Spleen (tissue), 11 donors: ENCODE measurements at regions not wholly inside any gene's neighbourhood (a gene's known extent, or its start where the extent isn't known, plus 50 kb on each side); places are given as distances from the start of the nearest gene placed in this dataset.
A peak's percentile ranks its signal among the peaks of the same experiment; 100 is the strongest.
"Not testable (repeated sequence)": the region's sequence is repeated elsewhere in the genome, so short reads cannot be mapped to it uniquely, and the experiment has no call there.

Experiments
- DNase-seq: peaks from one replicate; pipeline ENCODE4 v3.0.0-alpha.2; 2020
- H3K27ac ChIP-seq, 8 donors: fragments of 200-600 bp; sonication (generic) in 7 of 8; 1 replicate in 4 of 8; 2 replicates in 4 of 8; pipeline versions ENCODE4 v1.5.0 to v1.8.0; 2016 to 2021; ENCODE audit warnings: inconsistent platforms in 4 of 8, mild to moderate bottlenecking in 4 of 8, moderate library complexity in 1 of 8
- H3K27me3 ChIP-seq, 7 donors: fragments of 200-600 bp; sonication (generic) in 6 of 7; replicated peaks in 1 of 7; 1 replicate in 4 of 7; 2 replicates in 3 of 7; pipeline versions ENCODE4 v1.5.0 to v1.8.0; 2016 to 2021; ENCODE audit warnings: inconsistent platforms in 3 of 7, mild to moderate bottlenecking in 1 of 7
- H3K36me3 ChIP-seq, 6 donors: fragments of 200-600 bp; sonication (generic) in 5 of 6; 1 replicate in 4 of 6; 2 replicates in 2 of 6; pipeline versions ENCODE4 v1.5.0 to v1.8.0; 2016 to 2021; ENCODE audit warnings: inconsistent platforms in 2 of 6
- H3K4me1 ChIP-seq, 6 donors: fragments of 200-600 bp; sonication (generic) in 5 of 6; 1 replicate in 3 of 6; 2 replicates in 3 of 6; pipeline versions ENCODE4 v1.5.0 to v1.8.0; 2016 to 2021; ENCODE audit warnings: inconsistent platforms in 3 of 6
- H3K4me3 ChIP-seq, 8 donors: fragments of 200-600 bp; sonication (generic) in 7 of 8; 1 replicate in 4 of 8; 2 replicates in 4 of 8; pipeline versions ENCODE4 v1.5.0 to v1.8.0; 2016 to 2021; ENCODE audit warnings: inconsistent platforms in 4 of 8, mild to moderate bottlenecking in 4 of 8, moderate library complexity in 2 of 8
- H3K9me3 ChIP-seq, 8 donors: fragments of 200-600 bp; sonication (generic) in 7 of 8; 1 replicate in 4 of 8; 2 replicates in 4 of 8; pipeline versions ENCODE4 v1.5.0 to v1.8.0; 2016 to 2021; ENCODE audit warnings: inconsistent platforms in 4 of 8
- POLR2A ChIP-seq, 3 donors: fragments of 450-650 bp; IDR thresholded peaks; one replicate each; pipeline ENCODE4 v1.5.1; 2017; ENCODE audit warnings: antibody characterized with exemption in 3 of 3, mild to moderate bottlenecking in 1 of 3
- POLR2AphosphoS5 ChIP-seq, 3 donors: sonication (generic); formaldehyde crosslinking; IDR thresholded peaks; one replicate each; pipeline ENCODE4 v1.5.1; 2017; ENCODE audit warnings: antibody characterized with exemption in 3 of 3
- WGBS, 5 donors: extraction: QIAGEN DNeasy Blood & Tissue Kit in 3 of 5; methylation state at CpG; one replicate each; pipeline versions ENCODE4 v1.1.5 to v1.1.7; 2013 to 2018; 5-methylcytosine and 5-hydroxymethylcytosine counted together
- intact Hi-C: fragments of 100-400 bp; cut with DNase I; formaldehyde crosslinking; loops from one replicate; pipeline ENCODE4 v1.15.0; 2023; ENCODE audit warnings: low total_unique reads
- TF ChIP-seq, protein P1 (sequence below), 11 experiments: fragments of 200-600 bp in 7 of 11; fragments of 450-650 bp in 4 of 11; sonication (generic) in 4 of 11; IDR thresholded peaks in 8 of 11; conservative IDR thresholded peaks in 3 of 11; 1 replicate in 7 of 11; 2 replicates in 4 of 11; pipeline versions ENCODE4 v1.4.0 to v1.8.0; 2016 to 2021; ENCODE audit warnings: antibody characterized with exemption in 11 of 11, inconsistent platforms in 4 of 11, mild to moderate bottlenecking in 1 of 11
- donor health status: healthy with polysubstance abuse.
- donor health status: DM: no; HTN: no; CAD: no; lungs with moderate emphysema.
- donor health status: DM: no; HTN: no; CAD: no.
- donor health status: Bipolar disorder and iron deficiency.
- donor health status: healthy.
- donor health status: DM: no; HTN: no; CAD: no.
- donor health status: DM: yes; HTN: yes; CAD: no.

- no peak overlapping the region for H3K4me3 ChIP-seq
- peaks cover 0 to 7% (median 0%) of the 10 kb centered on the region in 6 donors for H3K4me1 ChIP-seq
- H3K9me3 ChIP-seq, result no peaks in the 10 kb centered on the region
- TF ChIP-seq, protein P1, sequence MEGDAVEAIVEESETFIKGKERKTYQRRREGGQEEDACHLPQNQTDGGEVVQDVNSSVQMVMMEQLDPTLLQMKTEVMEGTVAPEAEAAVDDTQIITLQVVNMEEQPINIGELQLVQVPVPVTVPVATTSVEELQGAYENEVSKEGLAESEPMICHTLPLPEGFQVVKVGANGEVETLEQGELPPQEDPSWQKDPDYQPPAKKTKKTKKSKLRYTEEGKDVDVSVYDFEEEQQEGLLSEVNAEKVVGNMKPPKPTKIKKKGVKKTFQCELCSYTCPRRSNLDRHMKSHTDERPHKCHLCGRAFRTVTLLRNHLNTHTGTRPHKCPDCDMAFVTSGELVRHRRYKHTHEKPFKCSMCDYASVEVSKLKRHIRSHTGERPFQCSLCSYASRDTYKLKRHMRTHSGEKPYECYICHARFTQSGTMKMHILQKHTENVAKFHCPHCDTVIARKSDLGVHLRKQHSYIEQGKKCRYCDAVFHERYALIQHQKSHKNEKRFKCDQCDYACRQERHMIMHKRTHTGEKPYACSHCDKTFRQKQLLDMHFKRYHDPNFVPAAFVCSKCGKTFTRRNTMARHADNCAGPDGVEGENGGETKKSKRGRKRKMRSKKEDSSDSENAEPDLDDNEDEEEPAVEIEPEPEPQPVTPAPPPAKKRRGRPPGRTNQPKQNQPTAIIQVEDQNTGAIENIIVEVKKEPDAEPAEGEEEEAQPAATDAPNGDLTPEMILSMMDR (IDR thresholded peaks at IDR 0.05 in 8 of 11, conservative IDR thresholded peaks at IDR 0.05 in 3 of 11), result peak in 8 of 11 experiments; percentile 22 to 53 (median 40)
- no peak for TF ChIP-seq POLR2AphosphoS5 (IDR thresholded peaks at IDR 0.05)
- no peak for DNase-seq
- H3K36me3 ChIP-seq, result no peaks in the 10 kb centered on the region
- H3K27ac ChIP-seq, result no peak overlapping the region
- peaks cover 0 to 6% (median 0%) of the 10 kb centered on the region in 7 donors for H3K27me3 ChIP-seq
- intact Hi-C loops, result loop anchor here (5.0 to 10.0 kb wide), 2 partner anchors 929 to 1436 kb away; partner anchors contain the start of gene CLSTN2
- 5 to 12% (median 9%) methylated on average over 6 of the region's 6 CpGs for WGBS, 5 donors
These were observed 78.0 kb upstream of the SLC25A36 start for GRCh38 chr3:140863580-140864009.

GRCh38 chr3:140870351-140870750 is 71.3 kb upstream of the SLC25A36 start:
- H3K27me3 ChIP-seq, result no peaks in the 10 kb centered on the region
- H3K9me3 ChIP-seq, result peaks cover 0 to 9% (median 0%) of the 10 kb centered on the region in 8 donors
- no peak overlapping the region for H3K4me3 ChIP-seq
- intact Hi-C loops, result no loop called here
- no peaks in the 10 kb centered on the region for H3K36me3 ChIP-seq
- TF ChIP-seq POLR2A (IDR thresholded peaks at IDR 0.05) (no peak), POLR2AphosphoS5 (IDR thresholded peaks at IDR 0.05) (no peak)
- TF ChIP-seq, protein P1 (IDR thresholded peaks at IDR 0.05 in 8 of 11, conservative IDR thresholded peaks at IDR 0.05 in 3 of 11), result no peak
- no peaks in the 10 kb centered on the region for H3K4me1 ChIP-seq
- 74 to 90% (median 88%) methylated on average over 4 of the region's 4 CpGs for WGBS, 5 donors
- H3K27ac ChIP-seq, result no peak overlapping the region
- DNase-seq, result no peak

- Histone ChIP-seq H3K36me3 (no peaks in the 10 kb centered on the region), H3K9me3 (peaks cover 0 to 9% (median 0%) of the 10 kb centered on the region in 8 donors), H3K27me3 (no peaks in the 10 kb centered on the region), H3K4me1 (no peaks in the 10 kb centered on the region), H3K4me3 (no peak overlapping the region), H3K27ac (no peak overlapping the region)
- intact Hi-C loops, result no loop called here
- no peak for DNase-seq
- 79 to 86% (median 80%) methylated on average over 2 of the region's 2 CpGs for WGBS, 5 donors
- no peak for TF ChIP-seq POLR2A (IDR thresholded peaks at IDR 0.05)
- TF ChIP-seq, protein P1 (IDR thresholded peaks at IDR 0.05 in 8 of 11, conservative IDR thresholded peaks at IDR 0.05 in 3 of 11), result no peak
- TF ChIP-seq POLR2AphosphoS5 (IDR thresholded peaks at IDR 0.05), result no peak
These were observed 70.6 kb upstream of the SLC25A36 start for GRCh38 chr3:140871022-140871421.

- DNase-seq, H3K4me1 ChIP-seq, H3K36me3 ChIP-seq, H3K27me3 ChIP-seq, H3K27ac ChIP-seq, H3K4me3 ChIP-seq, H3K9me3 ChIP-seq, intact Hi-C loops: not testable (repeated sequence)
- 54 to 79% (median 67%) methylated on average over 3 to 4 of the region's 4 CpGs for WGBS, 5 donors
These were observed 69.5 kb upstream of the SLC25A36 start for GRCh38 chr3:140872165-140872564.
